Effector memory CD8-positive, alpha-beta T cell (primary cell): ENCODE measurements at regions not wholly inside any gene's neighbourhood (a gene's known extent, or its start where the extent isn't known, plus 50 kb on each side); places are given as distances from the start of the nearest gene placed in this dataset.

Source experiments
- ATAC-seq: fragments of 150-1000 bp; cut with Tn5 transposase; replicated peaks from 2 replicates; pipeline ENCODE4 v1.10.0; 2021; ENCODE audit warnings: mild to moderate bottlenecking, moderate library complexity
- DNase-seq, 3 experiments: peaks; one replicate each; pipeline ENCODE4 v3.0.0; 2021
- H3K27ac Mint-ChIP-seq, 2 donors: one replicate each; pipeline ENCODE4 v1.8.0; 2022; ENCODE audit warnings: mild to moderate bottlenecking in 2 of 2, mixed read lengths in 2 of 2, moderate library complexity in 2 of 2
- H3K27me3 Mint-ChIP-seq, 2 donors: one replicate each; pipeline ENCODE4 v1.8.0; 2022; ENCODE audit warnings: mixed read lengths in 2 of 2
- H3K36me3 Mint-ChIP-seq: one replicate; pipeline ENCODE4 v1.8.0; 2022; ENCODE audit warnings: mild to moderate bottlenecking, moderate library complexity, mixed read lengths; ENCODE audit not compliant: insufficient read depth
- H3K4me1 Mint-ChIP-seq, 2 donors: one replicate each; pipeline ENCODE4 v1.8.0; 2022; ENCODE audit warnings: low read depth in 2 of 2, mixed read lengths in 2 of 2
- H3K4me3 Mint-ChIP-seq, 2 donors: one replicate each; pipeline ENCODE4 v1.8.0; 2022; ENCODE audit warnings: mild to moderate bottlenecking in 2 of 2, mixed read lengths in 2 of 2, moderate library complexity in 2 of 2
- H3K9me3 Mint-ChIP-seq, 2 donors: one replicate each; pipeline ENCODE4 v1.8.0; 2022; ENCODE audit warnings: mixed read lengths in 2 of 2

DNA sequence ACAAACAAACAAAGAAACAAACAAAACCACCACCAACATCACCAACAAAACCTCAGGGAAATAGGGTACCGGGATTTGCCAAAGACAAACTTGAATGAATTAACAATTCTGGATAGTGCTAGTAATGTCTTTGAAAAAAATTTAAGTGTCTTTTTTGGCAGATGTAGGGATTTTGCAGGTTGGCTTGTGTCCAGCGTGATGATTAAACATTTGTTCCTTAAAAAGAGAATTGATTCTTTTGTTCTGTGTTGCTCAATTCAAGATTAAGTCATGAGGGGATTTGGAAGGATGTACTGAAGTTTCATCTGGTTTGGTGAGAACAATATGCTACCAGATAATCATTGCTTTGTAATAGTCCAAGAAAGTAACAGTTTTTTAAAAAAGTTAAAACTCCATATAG, 125.1 kb upstream of the HS3ST5 start:
- no peak for DNase-seq
- Mint-ChIP-seq H3K4me1 (no peaks in the 10 kb centered on the region), H3K27ac (no peak overlapping the region), H3K27me3 (no peaks in the 10 kb centered on the region), H3K9me3 (peaks cover 3 to 12% of the 10 kb centered on the region in 2 donors), H3K4me3 (no peak overlapping the region), H3K36me3 (no peaks in the 10 kb centered on the region)
- no peak for ATAC-seq

DNA sequence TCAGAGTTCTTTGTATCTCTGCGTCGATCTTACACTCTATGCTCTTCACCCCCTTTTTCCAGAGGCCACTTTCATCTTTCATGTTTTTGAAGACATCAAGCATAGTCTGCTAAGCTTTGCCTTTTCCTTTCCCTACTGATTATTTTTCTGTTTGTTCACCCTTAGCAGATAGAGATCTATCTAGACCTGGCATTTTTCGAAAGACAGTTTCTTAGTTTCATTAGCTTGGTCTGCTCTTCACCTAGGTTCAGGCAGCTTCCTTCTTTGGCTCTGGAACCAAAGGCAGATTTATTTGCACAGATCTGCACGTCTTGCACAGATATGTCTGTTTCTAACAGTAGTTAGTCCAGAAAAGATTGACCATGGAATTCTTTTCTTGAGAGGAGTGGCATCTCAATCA, 122.7 kb upstream of the HS3ST5 start:
- H3K36me3 Mint-ChIP-seq, result no peaks in the 10 kb centered on the region
- no peaks in the 10 kb centered on the region for H3K27me3 Mint-ChIP-seq
- H3K27ac Mint-ChIP-seq, result no peak overlapping the region
- no peak overlapping the region for H3K4me3 Mint-ChIP-seq
- DNase-seq (no peak), ATAC-seq (no peak)
- peaks cover 0 to 5% of the 10 kb centered on the region in 2 donors for H3K9me3 Mint-ChIP-seq
- H3K4me1 Mint-ChIP-seq, result no peaks in the 10 kb centered on the region

DNA sequence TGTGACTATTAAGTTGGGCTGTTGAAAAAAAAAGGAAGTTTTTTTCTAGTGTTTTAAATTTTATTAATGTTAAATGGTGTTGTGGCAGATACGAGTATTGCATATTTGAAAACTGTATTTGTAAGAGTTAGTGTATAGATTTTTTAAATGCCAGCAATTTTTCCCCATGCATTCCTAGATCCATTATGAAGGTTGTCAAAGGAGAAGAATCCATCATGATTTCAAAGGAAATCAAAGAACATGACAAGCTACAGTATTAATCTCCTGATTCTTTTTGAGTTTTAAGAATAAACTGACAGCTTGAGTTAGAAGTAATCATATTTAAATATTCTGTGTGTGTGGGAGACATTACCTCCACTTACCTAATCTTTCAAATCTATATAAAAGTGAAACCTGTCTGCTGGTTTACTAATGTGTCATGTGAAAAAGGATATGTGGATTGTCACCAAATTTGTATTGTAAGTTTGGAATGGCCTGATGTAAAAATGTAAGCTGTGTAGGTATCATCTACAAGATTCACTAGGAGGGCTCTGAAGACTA, 111.0 kb upstream of the HS3ST5 start:
- Mint-ChIP-seq H3K36me3 (no peaks in the 10 kb centered on the region), H3K27ac (no peak overlapping the region), H3K9me3 (peaks cover 0 to 3% of the 10 kb centered on the region in 2 donors), H3K4me1 (no peaks in the 10 kb centered on the region), H3K27me3 (no peaks in the 10 kb centered on the region), H3K4me3 (no peak overlapping the region)
- ATAC-seq (no peak), DNase-seq (no peak)

DNA sequence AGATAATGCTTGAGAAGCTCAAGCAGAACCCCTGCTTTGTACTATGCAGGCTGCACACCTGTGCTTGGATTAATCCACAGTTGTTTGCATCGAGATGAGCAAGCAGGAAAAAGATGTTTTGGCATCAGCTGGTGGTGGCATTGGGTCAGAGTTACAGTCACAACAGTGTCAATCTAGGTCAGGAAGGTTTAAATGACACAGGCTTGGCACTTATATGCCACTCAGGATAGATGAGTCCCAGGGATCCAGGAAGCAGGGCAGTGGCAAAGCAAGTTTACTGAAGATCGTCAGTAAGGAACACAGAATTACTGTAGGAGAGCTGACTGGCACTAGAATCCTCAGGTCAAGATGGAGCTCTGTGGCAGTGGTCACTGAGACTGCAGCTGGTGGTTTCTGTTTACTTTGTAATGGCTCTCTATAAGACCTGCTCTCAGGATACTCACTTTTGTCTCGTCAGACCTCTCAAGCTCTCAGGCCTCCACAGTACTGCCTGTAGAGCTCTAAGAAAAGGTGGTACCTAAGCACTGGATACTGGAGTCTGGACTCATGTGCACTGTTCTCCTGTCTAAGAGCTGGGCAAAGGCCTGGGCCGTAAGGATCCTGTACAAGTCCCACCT, 110.1 kb upstream of the HS3ST5 start:
- DNase-seq (no peak), ATAC-seq (no peak)
- peaks cover 0 to 3% of the 10 kb centered on the region in 2 donors for H3K9me3 Mint-ChIP-seq
- H3K27ac Mint-ChIP-seq, result no peak overlapping the region
- H3K4me1 Mint-ChIP-seq, result no peaks in the 10 kb centered on the region
- H3K36me3 Mint-ChIP-seq, result no peaks in the 10 kb centered on the region
- no peaks in the 10 kb centered on the region for H3K27me3 Mint-ChIP-seq
- H3K4me3 Mint-ChIP-seq, result no peak overlapping the region

DNA sequence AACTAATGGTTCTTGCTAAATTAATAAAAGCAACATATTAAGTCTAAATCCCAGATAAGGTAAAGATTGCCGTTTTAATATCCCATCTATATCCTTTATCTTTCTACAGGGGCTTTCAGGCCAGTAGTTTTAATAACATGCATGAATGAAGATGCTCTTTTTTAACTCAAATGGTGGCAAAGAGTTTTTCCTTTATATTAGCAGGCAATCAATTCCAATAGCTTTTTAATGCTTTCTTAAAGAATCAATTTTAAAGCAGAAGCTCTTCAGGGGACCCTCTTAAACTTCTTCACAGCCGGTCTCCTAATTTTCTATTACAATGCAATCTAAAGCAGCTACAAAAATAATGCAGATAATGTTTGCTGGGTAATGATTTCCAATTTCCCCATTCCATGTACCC, 107.8 kb upstream of the HS3ST5 start:
- peaks cover 5 to 8% of the 10 kb centered on the region in 2 donors for H3K9me3 Mint-ChIP-seq
- H3K36me3 Mint-ChIP-seq, result no peaks in the 10 kb centered on the region
- DNase-seq, result no peak
- no peak for ATAC-seq
- H3K4me3 Mint-ChIP-seq, result no peak overlapping the region
- no peaks in the 10 kb centered on the region for H3K27me3 Mint-ChIP-seq
- H3K27ac Mint-ChIP-seq, result no peak overlapping the region
- H3K4me1 Mint-ChIP-seq, result no peaks in the 10 kb centered on the region

DNA sequence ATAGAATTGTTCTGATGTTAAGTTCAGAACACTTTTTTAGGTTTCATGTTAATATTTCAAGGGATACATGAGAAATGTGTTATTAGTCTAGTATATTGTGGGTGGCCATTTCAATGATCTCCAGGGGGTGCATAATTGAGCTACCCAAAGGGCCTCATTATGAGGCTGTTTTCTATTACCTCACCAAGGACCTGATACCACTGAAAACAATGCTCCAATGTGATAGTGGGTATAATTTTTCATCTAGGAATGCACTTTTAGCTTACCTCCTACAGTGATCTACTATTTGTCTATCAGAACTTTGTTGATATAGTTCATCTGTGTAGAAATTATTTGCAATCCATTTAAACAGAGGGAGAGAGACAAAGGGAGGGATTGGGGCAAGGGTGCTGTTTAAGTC, 106.8 kb upstream of the HS3ST5 start:
- Mint-ChIP-seq H3K4me1 (no peaks in the 10 kb centered on the region), H3K9me3 (peaks cover 8 to 17% of the 10 kb centered on the region in 2 donors), H3K27me3 (no peaks in the 10 kb centered on the region), H3K27ac (no peak overlapping the region), H3K36me3 (no peaks in the 10 kb centered on the region), H3K4me3 (no peak overlapping the region)
- ATAC-seq (no peak), DNase-seq (no peak)

DNA sequence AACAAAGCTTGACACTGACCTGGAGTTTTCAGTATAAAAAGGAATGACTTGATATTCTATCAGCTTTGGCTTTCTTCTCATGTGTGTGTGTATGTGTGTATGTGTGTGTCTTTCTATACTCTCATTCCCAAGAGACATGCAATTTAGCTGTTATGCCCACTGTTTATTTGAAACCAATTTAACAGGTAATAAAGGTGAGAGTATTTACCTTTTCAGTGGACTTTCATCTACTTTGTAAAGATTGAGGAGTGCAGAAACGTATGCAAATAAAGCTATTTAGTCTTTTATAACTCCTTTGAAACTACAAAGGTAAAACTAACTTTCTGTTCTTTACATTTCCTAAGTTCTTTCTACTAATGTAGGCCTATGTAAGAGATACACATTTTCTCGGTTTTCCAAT, 103.5 kb upstream of the HS3ST5 start:
- Mint-ChIP-seq H3K27me3 (no peaks in the 10 kb centered on the region), H3K9me3 (peaks cover 5 to 18% of the 10 kb centered on the region in 2 donors), H3K27ac (no peak overlapping the region), H3K4me1 (no peaks in the 10 kb centered on the region), H3K4me3 (no peak overlapping the region), H3K36me3 (no peaks in the 10 kb centered on the region)
- ATAC-seq, result no peak
- DNase-seq, result no peak

DNA sequence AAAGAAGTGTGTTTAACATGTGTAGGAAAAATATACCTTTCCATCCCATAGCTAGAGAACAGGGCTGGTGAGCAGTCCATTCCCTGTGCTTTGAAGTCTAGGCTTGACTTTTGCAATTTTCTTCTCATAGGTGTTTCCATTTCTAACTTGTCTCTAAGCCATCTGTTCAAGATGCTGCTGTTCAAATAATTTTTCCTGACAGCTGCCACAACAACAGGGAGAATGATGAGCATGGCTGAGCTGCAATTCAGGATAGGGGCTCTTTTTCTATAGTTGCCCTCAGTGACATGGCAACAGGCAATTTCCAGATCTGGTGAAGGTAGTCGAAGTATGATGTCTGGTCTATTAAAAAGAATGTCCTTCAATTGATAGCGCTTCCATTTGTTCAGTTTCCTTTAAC, 103.0 kb upstream of the HS3ST5 start:
- DNase-seq (no peak), ATAC-seq (no peak)
- Mint-ChIP-seq H3K27me3 (no peaks in the 10 kb centered on the region), H3K4me3 (no peak overlapping the region), H3K9me3 (peaks cover 6 to 18% of the 10 kb centered on the region in 2 donors), H3K27ac (no peak overlapping the region), H3K36me3 (no peaks in the 10 kb centered on the region), H3K4me1 (no peaks in the 10 kb centered on the region)

DNA sequence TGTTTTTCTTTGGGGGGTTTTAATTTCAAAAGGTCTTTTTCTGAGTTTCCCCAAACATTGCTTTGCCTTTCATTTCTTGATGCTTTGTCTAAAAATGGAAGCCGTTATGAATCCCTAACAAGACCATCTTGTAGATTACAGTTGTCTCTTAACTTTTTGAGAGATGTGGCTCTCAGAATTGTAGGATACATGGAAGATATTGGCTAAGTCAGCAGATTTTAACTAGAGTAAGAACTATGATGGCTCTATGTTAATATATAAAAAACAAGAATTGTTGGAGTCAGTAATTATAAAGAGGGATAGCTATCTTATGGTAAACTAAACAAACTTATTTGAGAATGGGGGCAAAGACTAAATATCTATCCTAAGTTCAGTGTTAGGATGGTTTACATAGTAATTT, 96.6 kb upstream of the HS3ST5 start:
- Mint-ChIP-seq H3K27me3 (no peaks in the 10 kb centered on the region), H3K4me1 (no peaks in the 10 kb centered on the region), H3K36me3 (no peaks in the 10 kb centered on the region), H3K9me3 (peaks cover 5 to 7% of the 10 kb centered on the region in 2 donors), H3K4me3 (no peak overlapping the region), H3K27ac (no peak overlapping the region)
- no peak for DNase-seq
- ATAC-seq, result no peak

DNA sequence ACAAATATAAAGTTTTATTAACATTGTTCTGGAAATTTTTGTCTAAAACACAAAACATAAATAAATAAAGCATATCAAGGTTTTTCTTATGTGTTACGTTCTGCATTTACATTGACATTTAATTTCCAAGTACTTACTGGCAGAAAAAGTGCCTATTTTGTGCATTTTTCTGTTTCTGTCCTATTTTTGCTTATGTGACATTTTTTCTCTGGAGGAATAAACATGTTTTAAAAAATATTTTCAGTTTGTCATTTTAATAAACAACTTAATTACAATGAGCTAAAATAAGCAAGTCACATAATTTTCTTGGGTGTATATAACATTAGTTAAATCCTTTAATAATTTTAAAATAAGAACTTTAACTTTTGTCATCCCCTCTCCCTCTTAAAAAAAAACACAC, 94.4 kb upstream of the HS3ST5 start:
- H3K4me3 Mint-ChIP-seq, result no peak overlapping the region
- H3K9me3 Mint-ChIP-seq, result peaks cover 5 to 7% of the 10 kb centered on the region in 2 donors
- no peaks in the 10 kb centered on the region for H3K27me3 Mint-ChIP-seq
- ATAC-seq, result no peak
- H3K27ac Mint-ChIP-seq, result no peak overlapping the region
- H3K36me3 Mint-ChIP-seq, result no peaks in the 10 kb centered on the region
- no peaks in the 10 kb centered on the region for H3K4me1 Mint-ChIP-seq
- DNase-seq, result no peak

DNA sequence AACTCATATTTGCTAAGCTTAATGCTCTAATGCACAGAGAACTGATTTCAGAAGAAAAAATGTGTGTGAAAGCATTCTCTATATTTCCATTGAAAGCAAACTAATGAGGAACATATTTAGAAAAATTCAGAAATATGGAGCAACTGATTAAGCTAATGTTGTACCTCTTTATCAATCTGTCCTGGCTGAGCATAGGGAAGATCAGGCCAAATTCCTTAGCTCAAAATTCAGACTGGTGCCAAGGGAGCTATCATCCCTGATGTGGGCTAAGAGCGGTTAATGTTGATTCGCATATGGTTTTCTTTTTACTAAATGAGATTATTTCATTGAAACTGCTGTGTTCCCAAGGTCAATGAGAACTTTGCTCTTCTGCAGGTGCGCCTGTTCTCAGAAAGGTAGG, 93.9 kb upstream of the HS3ST5 start:
- DNase-seq (no peak), ATAC-seq (no peak)
- no peak overlapping the region for H3K27ac Mint-ChIP-seq
- no peaks in the 10 kb centered on the region for H3K4me1 Mint-ChIP-seq
- peaks cover 5 to 7% of the 10 kb centered on the region in 2 donors for H3K9me3 Mint-ChIP-seq
- H3K4me3 Mint-ChIP-seq, result no peak overlapping the region
- no peaks in the 10 kb centered on the region for H3K27me3 Mint-ChIP-seq
- H3K36me3 Mint-ChIP-seq, result no peaks in the 10 kb centered on the region

DNA sequence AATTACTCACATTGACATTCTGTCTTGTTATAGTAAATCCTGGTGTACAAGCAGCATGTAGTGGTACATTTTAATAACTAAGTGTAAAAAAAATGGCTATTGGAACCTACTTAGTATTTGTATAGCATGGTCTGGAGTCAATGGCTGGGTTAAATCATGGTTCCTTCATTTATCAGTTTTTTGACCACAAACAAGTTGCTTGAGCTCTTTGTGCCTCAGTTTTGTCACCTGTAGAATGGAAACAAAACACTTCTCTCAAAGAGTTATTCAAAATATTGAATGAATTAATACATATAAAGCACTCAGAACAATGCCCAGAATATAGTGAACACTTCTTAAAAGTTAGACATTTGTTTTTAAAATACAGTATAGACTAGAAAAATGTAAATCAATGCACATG, 93.2 kb upstream of the HS3ST5 start:
- H3K4me3 Mint-ChIP-seq, result no peak overlapping the region
- no peaks in the 10 kb centered on the region for H3K27me3 Mint-ChIP-seq
- peaks cover 5 to 7% of the 10 kb centered on the region in 2 donors for H3K9me3 Mint-ChIP-seq
- H3K4me1 Mint-ChIP-seq, result no peaks in the 10 kb centered on the region
- no peak overlapping the region for H3K27ac Mint-ChIP-seq
- H3K36me3 Mint-ChIP-seq, result no peaks in the 10 kb centered on the region
- ATAC-seq, result no peak
- no peak for DNase-seq

DNA sequence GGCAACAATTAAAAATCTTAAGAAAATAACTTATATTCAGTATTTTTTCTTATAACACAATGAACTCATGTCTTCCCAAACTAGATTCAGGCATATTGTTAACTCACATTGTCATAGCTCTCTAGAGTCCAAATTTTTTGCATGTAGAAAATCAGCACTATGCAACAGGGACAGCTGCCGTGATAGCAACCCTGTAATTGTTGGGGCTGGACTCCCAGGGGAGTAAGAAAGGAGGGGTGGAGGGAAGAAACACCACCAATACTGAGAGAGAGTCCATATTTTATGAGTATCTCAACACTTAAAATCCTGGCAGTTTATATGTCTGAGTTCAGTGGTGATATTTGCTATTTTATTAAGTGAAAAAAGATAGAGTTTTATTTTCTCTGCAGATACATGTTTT, 89.6 kb upstream of the HS3ST5 start:
- no peak for DNase-seq
- no peaks in the 10 kb centered on the region for H3K4me1 Mint-ChIP-seq
- H3K36me3 Mint-ChIP-seq, result no peaks in the 10 kb centered on the region
- no peak overlapping the region for H3K27ac Mint-ChIP-seq
- no peaks in the 10 kb centered on the region for H3K27me3 Mint-ChIP-seq
- ATAC-seq, result no peak
- H3K9me3 Mint-ChIP-seq, result peaks cover 1 to 4% of the 10 kb centered on the region in 2 donors
- H3K4me3 Mint-ChIP-seq, result no peak overlapping the region

DNA sequence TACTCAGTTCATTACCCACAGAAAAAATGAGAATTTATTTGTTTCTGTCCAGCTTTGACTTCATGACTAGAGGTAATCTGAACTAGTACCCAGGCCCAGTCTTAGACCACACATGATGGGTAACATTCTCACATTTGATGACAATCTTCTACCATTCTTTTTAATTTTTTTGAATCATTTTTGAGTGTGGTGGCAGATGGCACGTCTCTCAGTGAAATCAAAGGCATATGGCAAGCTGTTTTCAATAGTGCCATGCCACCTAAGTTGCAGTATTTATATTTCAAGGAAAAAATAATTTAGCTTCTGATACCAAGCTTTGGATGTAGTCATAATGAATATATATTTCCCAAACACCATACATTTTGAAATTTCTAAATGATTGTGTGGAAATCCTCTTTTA, 88.8 kb upstream of the HS3ST5 start:
- no peaks in the 10 kb centered on the region for H3K27me3 Mint-ChIP-seq
- peaks cover 7 to 9% of the 10 kb centered on the region in 2 donors for H3K9me3 Mint-ChIP-seq
- no peak for ATAC-seq

More for the DNA sequence above, 88.8 kb upstream of the HS3ST5 start:
- Mint-ChIP-seq H3K36me3 (no peaks in the 10 kb centered on the region), H3K27ac (no peak overlapping the region), H3K4me1 (no peaks in the 10 kb centered on the region), H3K4me3 (no peak overlapping the region)
- DNase-seq, result no peak
